ENCODE measurements at regions not wholly inside any gene's neighbourhood (a gene's known extent, or its start where the extent isn't known, plus 50 kb on each side); places are given as distances from the start of the nearest gene placed in this dataset.

DNA sequence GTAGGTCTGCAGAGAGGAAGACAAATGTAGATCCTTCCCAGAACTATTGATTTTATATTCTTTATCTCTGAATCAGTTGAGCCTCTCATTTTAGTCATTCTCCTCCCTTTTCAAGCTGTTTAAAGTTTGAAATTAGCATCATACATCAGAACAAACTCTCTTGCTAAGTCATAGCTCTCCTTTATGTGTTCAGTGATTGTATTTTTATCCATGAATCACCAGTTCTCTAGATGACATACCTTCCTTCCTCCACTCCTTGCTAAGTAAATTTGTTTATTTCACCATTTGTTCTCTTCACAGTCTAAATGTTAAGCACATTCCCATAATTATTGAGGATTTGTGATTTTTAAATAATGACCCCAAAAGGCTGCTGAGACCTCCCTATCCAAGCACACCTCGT lies 63.5 kb upstream of the RAPGEF4 start:
- TF ChIP-seq, protein P1, sequence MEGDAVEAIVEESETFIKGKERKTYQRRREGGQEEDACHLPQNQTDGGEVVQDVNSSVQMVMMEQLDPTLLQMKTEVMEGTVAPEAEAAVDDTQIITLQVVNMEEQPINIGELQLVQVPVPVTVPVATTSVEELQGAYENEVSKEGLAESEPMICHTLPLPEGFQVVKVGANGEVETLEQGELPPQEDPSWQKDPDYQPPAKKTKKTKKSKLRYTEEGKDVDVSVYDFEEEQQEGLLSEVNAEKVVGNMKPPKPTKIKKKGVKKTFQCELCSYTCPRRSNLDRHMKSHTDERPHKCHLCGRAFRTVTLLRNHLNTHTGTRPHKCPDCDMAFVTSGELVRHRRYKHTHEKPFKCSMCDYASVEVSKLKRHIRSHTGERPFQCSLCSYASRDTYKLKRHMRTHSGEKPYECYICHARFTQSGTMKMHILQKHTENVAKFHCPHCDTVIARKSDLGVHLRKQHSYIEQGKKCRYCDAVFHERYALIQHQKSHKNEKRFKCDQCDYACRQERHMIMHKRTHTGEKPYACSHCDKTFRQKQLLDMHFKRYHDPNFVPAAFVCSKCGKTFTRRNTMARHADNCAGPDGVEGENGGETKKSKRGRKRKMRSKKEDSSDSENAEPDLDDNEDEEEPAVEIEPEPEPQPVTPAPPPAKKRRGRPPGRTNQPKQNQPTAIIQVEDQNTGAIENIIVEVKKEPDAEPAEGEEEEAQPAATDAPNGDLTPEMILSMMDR (IDR thresholded peaks at IDR 0.05), result no peak
- no peak for TF ChIP-seq POLR2A (IDR thresholded peaks at IDR 0.05)
- no peak overlapping the region for H3K27ac ChIP-seq
- peaks cover 0 to 4% of the 10 kb centered on the region in 2 donors for H3K4me1 ChIP-seq (replicated peaks in 1 of 2)
- no peaks in the 10 kb centered on the region for H3K36me3 ChIP-seq (replicated peaks in 1 of 2)
- H3K4me3 ChIP-seq, result no peak overlapping the region
- H3K9me3 ChIP-seq (replicated peaks in 1 of 3), result no peaks in the 10 kb centered on the region
- no peak for DNase-seq
- WGBS, 4 donors, result 65 to 77% (median 69%) methylated on average over 1 of the region's 1 CpG
- intact Hi-C loops (cut with DNase I), result loop anchor here in 1 of 2 donors (5.0 kb wide), 1 partner anchor 80 kb away; no protein-coding TSS in a partner anchor
- no peaks in the 10 kb centered on the region for H3K27me3 ChIP-seq

DNA sequence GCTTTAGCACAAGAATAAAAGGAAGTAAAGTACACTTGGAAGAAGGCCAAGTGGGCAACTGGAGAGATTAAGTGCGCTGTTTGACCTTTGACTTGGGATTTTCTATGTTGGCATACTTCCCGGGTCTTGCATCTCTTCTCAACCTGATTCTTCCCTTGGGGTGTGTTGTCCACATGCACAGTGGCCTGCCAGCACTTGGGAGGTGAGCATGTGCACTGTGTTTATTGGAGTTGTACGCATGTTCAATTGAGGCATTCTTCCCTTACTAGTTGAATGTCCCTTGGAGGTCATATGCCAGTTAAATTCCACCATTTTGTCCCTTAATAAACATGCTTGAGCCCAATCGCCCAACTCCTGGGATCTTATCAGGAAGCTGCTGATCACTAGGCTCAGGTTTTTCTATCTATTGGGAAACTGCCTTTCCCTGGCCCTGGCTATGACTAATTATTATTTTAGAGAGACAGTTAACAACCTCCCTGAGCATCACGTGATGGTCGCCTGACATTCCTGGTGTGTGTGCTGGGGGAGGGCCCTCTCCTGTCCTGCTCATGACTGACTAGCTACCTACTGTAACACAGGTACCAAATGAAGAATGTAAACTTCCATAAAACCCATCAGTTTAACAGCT lies 62.5 kb upstream of the RAPGEF4 start:
- H3K4me1 ChIP-seq (replicated peaks in 1 of 2), result peaks cover 0 to 4% of the 10 kb centered on the region in 2 donors
- H3K27me3 ChIP-seq, result no peaks in the 10 kb centered on the region
- H3K4me3 ChIP-seq, result no peak overlapping the region
- H3K36me3 ChIP-seq (replicated peaks in 1 of 2), result no peaks in the 10 kb centered on the region
- WGBS, 4 donors, result 65 to 84% (median 77%) methylated on average over 6 of the region's 6 CpGs
- intact Hi-C loops (cut with DNase I), result loop anchor here in 1 of 2 donors (5.0 kb wide), 1 partner anchor 81 kb away; no protein-coding TSS in a partner anchor
- H3K9me3 ChIP-seq (replicated peaks in 1 of 3), result no peaks in the 10 kb centered on the region
- H3K27ac ChIP-seq, result no peak overlapping the region
- DNase-seq, result no peak
- TF ChIP-seq POLR2A (IDR thresholded peaks at IDR 0.05), result no peak

DNA sequence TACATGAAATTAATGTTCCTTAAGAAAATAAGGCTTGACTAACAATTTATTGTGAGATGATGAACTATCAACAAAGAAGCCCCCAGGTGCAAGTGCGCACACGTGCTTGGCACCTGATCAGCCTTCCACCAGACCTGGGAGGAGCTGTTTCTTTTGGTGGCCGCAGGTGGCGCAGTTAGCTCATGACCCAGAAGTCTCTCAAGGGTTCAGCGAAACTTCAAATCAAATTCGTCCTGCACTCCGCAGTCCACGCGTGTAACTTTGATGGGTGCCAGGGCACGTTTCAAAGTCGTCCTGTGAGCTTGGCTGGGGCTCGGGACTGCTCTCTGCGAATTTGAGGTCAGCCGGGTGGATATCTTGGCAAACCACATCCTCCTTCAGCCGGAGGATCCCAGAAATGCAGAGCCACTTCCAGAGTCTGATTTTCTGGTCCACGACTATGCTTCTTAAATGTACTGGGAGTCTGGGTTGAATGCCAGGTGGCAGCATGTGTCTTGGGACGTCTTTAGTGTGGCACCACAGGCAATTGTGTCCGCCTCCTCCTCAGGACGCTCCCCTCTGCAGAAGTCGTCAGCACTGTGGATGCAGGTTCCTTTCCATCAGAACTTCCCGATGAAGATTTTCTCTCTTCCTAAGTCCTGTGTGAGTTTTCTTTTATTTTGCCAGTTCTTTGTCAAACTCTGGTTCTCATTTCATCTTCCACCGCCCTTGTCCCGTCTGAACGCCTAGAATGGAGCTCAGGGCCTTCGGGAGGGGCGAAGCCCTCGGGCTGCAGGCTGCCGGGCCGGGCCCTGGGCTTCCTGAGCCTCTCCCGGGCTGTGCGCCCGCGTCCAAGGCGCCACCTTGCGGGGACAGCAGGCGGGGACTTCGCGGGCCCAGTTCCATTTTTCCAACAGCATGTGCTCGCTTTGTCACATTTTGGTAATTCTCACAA lies 61.3 kb upstream of the RAPGEF4 start:
- WGBS, 4 donors, result 39 to 52% (median 46%) methylated on average over 25 to 39 of the region's 39 CpGs
- H3K27ac ChIP-seq, result no peak overlapping the region
- H3K4me3 ChIP-seq, result no peak overlapping the region
- DNase-seq, result peak; percentile 37 to 62 (median 47)
- intact Hi-C loops (cut with DNase I), result loop anchor here in 1 of 2 donors (5.0 kb wide), 1 partner anchor 82 kb away; no protein-coding TSS in a partner anchor
- H3K9me3 ChIP-seq (replicated peaks in 1 of 3), result no peaks in the 10 kb centered on the region
- H3K4me1 ChIP-seq (replicated peaks in 1 of 2), result peaks cover 0 to 4% of the 10 kb centered on the region in 2 donors
- no peak for TF ChIP-seq POLR2A (IDR thresholded peaks at IDR 0.05)
- TF ChIP-seq, protein P1 (IDR thresholded peaks at IDR 0.05), result peak; percentile 26 to 73 (median 52)
- H3K36me3 ChIP-seq (replicated peaks in 1 of 2), result no peaks in the 10 kb centered on the region
- no peaks in the 10 kb centered on the region for H3K27me3 ChIP-seq

DNA sequence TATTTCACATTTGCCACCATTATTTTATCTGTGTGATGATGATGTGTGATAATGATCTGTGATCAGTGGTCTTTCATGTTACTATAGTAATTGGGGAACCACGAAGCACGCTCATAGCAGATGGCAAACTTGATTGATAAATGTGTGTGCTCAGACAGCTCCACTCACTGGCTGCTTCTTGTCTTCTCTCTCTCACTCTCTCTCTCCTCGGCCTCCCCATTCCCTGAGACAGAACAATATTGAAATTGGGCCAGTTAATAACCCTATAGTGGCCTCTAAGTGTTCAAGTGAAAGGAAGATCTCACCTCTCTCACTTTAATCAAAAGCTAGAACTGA lies 60.7 kb upstream of the RAPGEF4 start:
- H3K9me3 ChIP-seq (replicated peaks in 1 of 3), result no peaks in the 10 kb centered on the region
- H3K4me1 ChIP-seq (replicated peaks in 1 of 2), result peaks cover 0 to 4% of the 10 kb centered on the region in 2 donors
- no peaks in the 10 kb centered on the region for H3K36me3 ChIP-seq (replicated peaks in 1 of 2)
- no peak overlapping the region for H3K4me3 ChIP-seq
- H3K27me3 ChIP-seq, result no peaks in the 10 kb centered on the region
- DNase-seq, result no peak
- intact Hi-C loops (cut with DNase I), result loop anchor here in 1 of 2 donors (5.0 kb wide), 1 partner anchor 83 kb away; no protein-coding TSS in a partner anchor
- WGBS, 4 donors, result 49 to 58% (median 53%) methylated on average over 3 of the region's 3 CpGs
- no peak overlapping the region for H3K27ac ChIP-seq
- TF ChIP-seq, protein P1 (IDR thresholded peaks at IDR 0.05), result peak in 1 of 6 experiments; percentile 4
- TF ChIP-seq POLR2A (IDR thresholded peaks at IDR 0.05), result no peak
